IPS-NIHi7 (cell line): ENCODE measurements at regions not wholly inside any gene's neighbourhood (a gene's known extent, or its start where the extent isn't known, plus 50 kb on each side); places are given as distances from the start of the nearest gene placed in this dataset.
A peak's percentile ranks its signal among the peaks of the same experiment; 100 is the strongest.
"Not testable (repeated sequence)": the region's sequence is repeated elsewhere in the genome, so short reads cannot be mapped to it uniquely, and the experiment has no call there.

Experiments
- DNase-seq: peaks from one replicate; pipeline ENCODE4 v3.0.0; 2012; ENCODE audit warnings: mixed read lengths; ENCODE audit errors: extremely low spot score

GRCh38 chrX:36650622-36651021, 357.5 kb upstream of the FAM47C start:
- DNase-seq = no peak

GRCh38 chrX:36683507-36683906, 324.7 kb upstream of the FAM47C start:
- DNase-seq = no peak

- no peak for DNase-seq
These were observed 324.1 kb upstream of the FAM47C start for GRCh38 chrX:36684053-36684452.

GRCh38 chrX:36721990-36722389, 286.2 kb upstream of the FAM47C start:
- DNase-seq = no peak

- no peak for DNase-seq
These were observed 254.6 kb upstream of the FAM47C start for GRCh38 chrX:36753602-36754001.

- DNase-seq = no peak
These were observed 220.4 kb upstream of the FAM47C start for GRCh38 chrX:36787752-36788151.

GRCh38 chrX:36803151-36803550, 205.0 kb upstream of the FAM47C start:
- DNase-seq = no peak

- DNase-seq = no peak
These were observed 204.1 kb upstream of the FAM47C start for GRCh38 chrX:36804066-36804465.

- no peak for DNase-seq
These were observed 163.3 kb upstream of the FAM47C start for GRCh38 chrX:36844857-36845256.

GRCh38 chrX:36847496-36847895, 160.7 kb upstream of the FAM47C start:
- no peak for DNase-seq

- no peak for DNase-seq
These were observed 158.8 kb upstream of the FAM47C start for GRCh38 chrX:36849407-36849806.

GRCh38 chrX:36856849-36857248, 151.3 kb upstream of the FAM47C start:
- DNase-seq = no peak

GRCh38 chrX:36859231-36859630, 148.9 kb upstream of the FAM47C start:
- DNase-seq = no peak

- no peak for DNase-seq
These were observed 146.6 kb upstream of the FAM47C start for GRCh38 chrX:36861601-36862000.

- DNase-seq = peak; percentile 30
These were observed 141.0 kb upstream of the FAM47C start for GRCh38 chrX:36867143-36867542.

- no peak for DNase-seq
These were observed 139.6 kb upstream of the FAM47C start for GRCh38 chrX:36868592-36868991.

GRCh38 chrX:36869457-36869856, 138.7 kb upstream of the FAM47C start:
- DNase-seq = no peak

- no peak for DNase-seq
These were observed 110.5 kb upstream of the FAM47C start for GRCh38 chrX:36897690-36898089.

GRCh38 chrX:36898301-36898700, 109.9 kb upstream of the FAM47C start:
- peak; percentile 46 for DNase-seq

- DNase-seq = not testable (repeated sequence)
These were observed 103.6 kb upstream of the FAM47C start for GRCh38 chrX:36904561-36904960.

- DNase-seq = peak; percentile 22
These were observed 99.1 kb upstream of the FAM47C start for GRCh38 chrX:36908801-36909675.

GRCh38 chrX:36909676-36910030, 98.5 kb upstream of the FAM47C start:
- DNase-seq = no peak

- DNase-seq = no peak
These were observed 94.6 kb upstream of the FAM47C start for GRCh38 chrX:36913551-36913950.

GRCh38 chrX:36916941-36917340, 91.2 kb upstream of the FAM47C start:
- DNase-seq = no peak
